Pulmonary artery endothelial cell (primary cell): ENCODE measurements at regions not wholly inside any gene's neighbourhood (a gene's known extent, or its start where the extent isn't known, plus 50 kb on each side); places are given as distances from the start of the nearest gene placed in this dataset.
A peak's percentile ranks its signal among the peaks of the same experiment; 100 is the strongest.

Experiments
- DNase-seq: peaks from one replicate; pipeline ENCODE4 v3.0.0-alpha.2; 2011; ENCODE audit warnings: low read depth, low spot score

- no peak for DNase-seq
These were observed 148.4 kb upstream of the FAM20A start for GRCh38 chr17:68749349-68750207.

- DNase-seq: no peak
These were observed 147.2 kb upstream of the FAM20A start for GRCh38 chr17:68748381-68748780.

- no peak for DNase-seq
These were observed 139.6 kb upstream of the FAM20A start for GRCh38 chr17:68740555-68741447.

- DNase-seq: no peak
These were observed 136.7 kb upstream of the FAM20A start for GRCh38 chr17:68737761-68738443.

GRCh38 chr17:68734931-68735330 is 133.8 kb upstream of the FAM20A start:
- DNase-seq: no peak

- no peak for DNase-seq
These were observed 133.2 kb upstream of the FAM20A start for GRCh38 chr17:68734187-68734900.

- DNase-seq: peak; percentile 26
These were observed 132.3 kb upstream of the FAM20A start for GRCh38 chr17:68733241-68734176.

GRCh38 chr17:68732301-68732749 is 131.2 kb upstream of the FAM20A start:
- DNase-seq: no peak

GRCh38 chr17:68731465-68731864 is 130.3 kb upstream of the FAM20A start:
- no peak for DNase-seq

GRCh38 chr17:68719431-68719830 is 118.3 kb upstream of the FAM20A start:
- DNase-seq: no peak

- DNase-seq: no peak
These were observed 117.8 kb upstream of the FAM20A start for GRCh38 chr17:68718926-68719325.

GRCh38 chr17:68718465-68718864 is 117.3 kb upstream of the FAM20A start:
- DNase-seq: no peak

- DNase-seq: no peak
These were observed 113.5 kb upstream of the FAM20A start for GRCh38 chr17:68714676-68715075.

- DNase-seq: no peak
These were observed 110.7 kb upstream of the FAM20A start for GRCh38 chr17:68711858-68712257.

- no peak for DNase-seq
These were observed 109.8 kb upstream of the FAM20A start for GRCh38 chr17:68710976-68711375.

- DNase-seq: no peak
These were observed 109.0 kb upstream of the FAM20A start for GRCh38 chr17:68710035-68710780.

- DNase-seq: no peak
These were observed 108.3 kb upstream of the FAM20A start for GRCh38 chr17:68709461-68709860.

- DNase-seq: no peak
These were observed 105.9 kb upstream of the FAM20A start for GRCh38 chr17:68707031-68707430.

- no peak for DNase-seq
These were observed 105.3 kb upstream of the FAM20A start for GRCh38 chr17:68706356-68706920.
